Esophagus muscularis mucosa (tissue), 4 donors: ENCODE measurements at regions not wholly inside any gene's neighbourhood (a gene's known extent, or its start where the extent isn't known, plus 50 kb on each side); places are given as distances from the start of the nearest gene placed in this dataset.

Experiments
- DNase-seq: peaks from one replicate; pipeline ENCODE4 v3.0.0-alpha.2; 2017; ENCODE audit errors: extremely low spot score
- H3K27ac ChIP-seq, 4 donors: fragments of 200-600 bp; sonication (generic); replicated peaks in 1 of 4; 1 replicate in 3 of 4; 2 replicates in 1 of 4; pipeline ENCODE4 v1.5.1; 2016 to 2019; ENCODE audit warnings: mild to moderate bottlenecking in 1 of 4
- H3K27me3 ChIP-seq, 4 donors: fragments of 200-600 bp; sonication (generic); one replicate each; pipeline versions ENCODE4 v1.5.1 to v1.6.0; 2016 to 2019
- H3K36me3 ChIP-seq, 4 donors: fragments of 200-600 bp; sonication (generic); one replicate each; pipeline ENCODE4 v1.5.1; 2016 to 2019
- H3K4me1 ChIP-seq, 4 donors: fragments of 200-600 bp; sonication (generic); one replicate each; pipeline ENCODE4 v1.5.1; 2016 to 2019
- H3K4me3 ChIP-seq, 4 donors: fragments of 200-600 bp; sonication (generic); 1 replicate in 2 of 4; 2 replicates in 2 of 4; pipeline ENCODE4 v1.5.1; 2016 to 2019; ENCODE audit warnings: mild to moderate bottlenecking in 4 of 4, moderate library complexity in 1 of 4
- H3K9me3 ChIP-seq, 4 donors: fragments of 200-600 bp; sonication (generic); 1 replicate in 3 of 4; 2 replicates in 1 of 4; pipeline ENCODE4 v1.5.1; 2016 to 2019
- CTCF ChIP-seq, 3 experiments: fragments of 200-600 bp in 2 of 3; fragments of 450-650 bp in 1 of 3; sonication (generic) in 2 of 3; IDR thresholded peaks; one replicate each; pipeline ENCODE4 v1.5.1; 2017 to 2019; ENCODE audit warnings: antibody characterized with exemption in 3 of 3, mild to moderate bottlenecking in 2 of 3, moderate library complexity in 1 of 3
- EP300 ChIP-seq: sonication (generic); formaldehyde crosslinking; IDR thresholded peaks from one replicate; pipeline ENCODE4 v1.6.1; 2017; ENCODE audit warnings: antibody characterized with exemption
- POLR2A ChIP-seq: fragments of 450-650 bp; IDR thresholded peaks from one replicate; pipeline ENCODE4 v1.6.1; 2017; ENCODE audit warnings: antibody characterized with exemption, moderate library complexity, mild to moderate bottlenecking, low read depth
- POLR2AphosphoS5 ChIP-seq, 2 donors: sonication (generic); formaldehyde crosslinking; IDR thresholded peaks; one replicate each; pipeline ENCODE4 v1.6.1; 2017; ENCODE audit warnings: antibody characterized with exemption in 2 of 2
- WGBS: methylation state at CpG from one replicate; pipeline ENCODE4 v1.1.5; 2018; 5-methylcytosine and 5-hydroxymethylcytosine counted together
- intact Hi-C: fragments of 100-400 bp; cut with DNase I; formaldehyde crosslinking; loops from one replicate; pipeline ENCODE4 v1.15.1; 2023

DNA sequence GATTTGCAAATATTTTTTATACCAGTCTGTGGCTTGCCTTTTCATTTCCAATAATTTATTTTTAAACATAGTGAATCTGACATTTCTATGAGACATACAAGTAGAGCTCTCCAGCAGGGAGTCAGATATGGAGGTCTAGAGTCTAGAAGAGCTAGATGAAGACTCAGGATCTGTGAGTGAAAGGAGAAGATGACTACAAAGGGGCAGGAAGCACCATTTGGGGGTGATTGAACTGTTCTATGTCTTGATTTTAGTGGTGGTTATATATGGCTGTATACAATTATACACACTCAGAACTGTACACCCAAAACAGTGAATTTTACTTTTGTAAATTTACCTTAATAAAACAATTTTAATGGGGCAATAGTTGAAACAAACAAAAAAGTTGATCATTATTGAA, 127.9 kb upstream of the BACH2 start:
- no peak for DNase-seq
- TF ChIP-seq EP300 (no peak), CTCF (IDR thresholded peaks at IDR 0.05) (no peak)

DNA sequence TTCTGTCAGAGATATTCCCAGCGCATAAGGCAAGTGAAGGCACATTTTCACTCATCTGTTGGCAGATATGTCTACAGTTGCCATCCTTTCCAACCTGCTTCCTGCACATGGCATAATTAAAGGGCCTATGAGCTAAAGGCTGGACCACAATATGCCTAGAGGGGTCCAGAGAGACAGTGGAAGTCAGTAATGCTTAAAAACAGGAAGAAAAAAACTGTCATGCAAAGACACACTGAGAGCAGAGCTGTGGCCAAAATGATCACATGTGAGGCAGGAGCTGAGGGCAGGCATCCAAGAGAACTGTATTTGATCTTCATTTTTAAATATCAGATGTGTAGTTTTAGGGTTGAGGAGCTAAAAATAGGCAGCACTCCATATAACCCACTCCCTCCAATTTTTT, 125.0 kb upstream of the BACH2 start:
- intact Hi-C loops: no loop called here
- no peak for DNase-seq
- H3K4me3 ChIP-seq: no peak overlapping the region
- H3K9me3 ChIP-seq: no peaks in the 10 kb centered on the region
- no peak overlapping the region for H3K27ac ChIP-seq
- WGBS: 93% methylated on average over 1 of the region's 1 CpG
- no peak for TF ChIP-seq CTCF (IDR thresholded peaks at IDR 0.05)
- TF ChIP-seq EP300: no peak
- TF ChIP-seq POLR2A: no peak
- no peak for TF ChIP-seq POLR2AphosphoS5 (IDR thresholded peaks at IDR 0.05)
- H3K4me1 ChIP-seq: no peaks in the 10 kb centered on the region
- no peaks in the 10 kb centered on the region for H3K27me3 ChIP-seq
- H3K36me3 ChIP-seq: no peaks in the 10 kb centered on the region

More for the DNA sequence above, 127.9 kb upstream of the BACH2 start:
- H3K4me3 ChIP-seq: no peak overlapping the region
- intact Hi-C loops: no loop called here
- H3K9me3 ChIP-seq: peaks cover 0 to 12% (median 9%) of the 10 kb centered on the region in 4 donors
- H3K27ac ChIP-seq: no peak overlapping the region
- no peaks in the 10 kb centered on the region for H3K27me3 ChIP-seq
- H3K36me3 ChIP-seq: no peaks in the 10 kb centered on the region
- no peaks in the 10 kb centered on the region for H3K4me1 ChIP-seq

- intact Hi-C loops: no loop called here
- 95% methylated on average over 6 of the region's 6 CpGs for WGBS
- TF ChIP-seq CTCF (IDR thresholded peaks at IDR 0.05): no peak
- TF ChIP-seq POLR2AphosphoS5 (IDR thresholded peaks at IDR 0.05): no peak
- no peak for TF ChIP-seq POLR2A
- TF ChIP-seq EP300: no peak
- H3K27ac ChIP-seq: no peak overlapping the region
- H3K27me3 ChIP-seq: no peaks in the 10 kb centered on the region
- H3K4me1 ChIP-seq: no peaks in the 10 kb centered on the region
- H3K36me3 ChIP-seq: no peaks in the 10 kb centered on the region
- DNase-seq: no peak
- H3K4me3 ChIP-seq: no peak overlapping the region
- no peaks in the 10 kb centered on the region for H3K9me3 ChIP-seq
These were observed 123.9 kb upstream of the BACH2 start for GRCh38 chr6:90420500-90420899.

GRCh38 chr6:90417385-90417784, 120.7 kb upstream of the BACH2 start:
- WGBS: 83% methylated on average over 1 of the region's 1 CpG
- H3K27me3 ChIP-seq: peaks cover 0 to 5% (median 0%) of the 10 kb centered on the region in 4 donors
- no peaks in the 10 kb centered on the region for H3K9me3 ChIP-seq
- TF ChIP-seq EP300 (no peak), POLR2AphosphoS5 (IDR thresholded peaks at IDR 0.05) (no peak), CTCF (IDR thresholded peaks at IDR 0.05) (no peak), POLR2A (no peak)
- intact Hi-C loops: no loop called here
- H3K27ac ChIP-seq: no peak overlapping the region
- no peak for DNase-seq
- H3K36me3 ChIP-seq: no peaks in the 10 kb centered on the region
- peaks cover 0 to 10% (median 8%) of the 10 kb centered on the region in 4 donors for H3K4me1 ChIP-seq
- no peak overlapping the region for H3K4me3 ChIP-seq

DNA sequence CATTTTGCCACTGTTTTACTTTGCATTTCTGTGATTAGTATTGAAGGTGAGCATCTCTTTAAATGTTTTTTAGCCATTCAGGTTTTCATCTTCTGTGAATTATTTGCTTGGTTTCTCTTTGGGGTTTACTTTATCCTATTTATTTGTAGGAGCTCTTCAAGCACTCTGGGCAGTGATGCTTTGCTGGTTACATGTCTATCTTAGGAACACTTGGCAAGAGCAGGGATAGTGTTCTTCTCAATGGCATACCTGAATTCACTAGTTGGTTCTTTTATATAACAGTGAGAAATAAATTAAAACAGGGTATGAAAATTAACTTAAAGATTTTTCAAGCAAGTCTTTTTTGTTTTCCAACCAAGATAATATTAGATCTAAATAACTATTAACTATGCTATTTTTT, 119.7 kb upstream of the BACH2 start:
- H3K4me1 ChIP-seq: peaks cover 0 to 10% (median 8%) of the 10 kb centered on the region in 4 donors
- H3K27me3 ChIP-seq: peaks cover 0 to 5% (median 0%) of the 10 kb centered on the region in 4 donors
- TF ChIP-seq EP300 (no peak), CTCF (IDR thresholded peaks at IDR 0.05) (no peak), POLR2AphosphoS5 (IDR thresholded peaks at IDR 0.05) (no peak), POLR2A (no peak)
- intact Hi-C loops: no loop called here
- H3K27ac ChIP-seq: no peak overlapping the region
- no peaks in the 10 kb centered on the region for H3K9me3 ChIP-seq
- H3K4me3 ChIP-seq: no peak overlapping the region
- no peaks in the 10 kb centered on the region for H3K36me3 ChIP-seq
- DNase-seq: no peak
